Tibial nerve (tissue), 4 donors: ENCODE measurements at regions not wholly inside any gene's neighbourhood (a gene's known extent, or its start where the extent isn't known, plus 50 kb on each side); places are given as distances from the start of the nearest gene placed in this dataset.

Experiments used
- DNase-seq, 2 donors: peaks; one replicate each; pipeline ENCODE4 v3.0.0-alpha.2; 2019; ENCODE audit warnings: low spot score in 2 of 2
- H3K27ac ChIP-seq, 4 donors: fragments of 200-600 bp; sonication (generic) in 3 of 4; one replicate each; pipeline ENCODE4 v1.5.1; 2017 to 2019; ENCODE audit warnings: mild to moderate bottlenecking in 1 of 4
- H3K27me3 ChIP-seq, 2 donors: fragments of 200-600 bp; sonication (generic) in 1 of 2; one replicate each; pipeline versions ENCODE4 v1.5.1 to v1.6.0; 2017 to 2019
- H3K36me3 ChIP-seq, 3 donors: fragments of 200-600 bp; sonication (generic); one replicate each; pipeline ENCODE4 v1.5.1; 2018 to 2019
- H3K4me1 ChIP-seq, 4 donors: fragments of 200-600 bp; sonication (generic) in 3 of 4; one replicate each; pipeline ENCODE4 v1.5.1; 2017 to 2019
- H3K4me3 ChIP-seq, 4 donors: fragments of 200-600 bp; sonication (generic) in 3 of 4; one replicate each; pipeline ENCODE4 v1.5.1; 2017 to 2019; ENCODE audit warnings: mild to moderate bottlenecking in 1 of 4, moderate library complexity in 1 of 4
- H3K9me3 ChIP-seq, 4 donors: fragments of 200-600 bp; sonication (generic) in 3 of 4; one replicate each; pipeline ENCODE4 v1.5.1; 2017 to 2019
- EP300 ChIP-seq, 2 donors: sonication (generic); formaldehyde crosslinking; IDR thresholded peaks; one replicate each; pipeline ENCODE4 v1.6.1; 2017; ENCODE audit warnings: antibody characterized with exemption in 2 of 2, mild to moderate bottlenecking in 1 of 2
- POLR2A ChIP-seq, 2 donors: fragments of 450-650 bp; IDR thresholded peaks; one replicate each; pipeline ENCODE4 v1.6.1; 2017; ENCODE audit warnings: antibody characterized with exemption in 2 of 2, mild to moderate bottlenecking in 2 of 2, moderate library complexity in 2 of 2
- WGBS, 2 donors: methylation state at CpG; one replicate each; pipeline ENCODE4 v1.1.5; 2018; 5-methylcytosine and 5-hydroxymethylcytosine counted together
- TF ChIP-seq, protein P1 (sequence below), 5 experiments: fragments of 200-600 bp in 3 of 5; fragments of 450-650 bp in 2 of 5; sonication (generic) in 3 of 5; IDR thresholded peaks; one replicate each; pipeline ENCODE4 v1.5.1; 2016 to 2019; ENCODE audit warnings: antibody characterized with exemption in 5 of 5, mild to moderate bottlenecking in 3 of 5, moderate library complexity in 2 of 5

DNA sequence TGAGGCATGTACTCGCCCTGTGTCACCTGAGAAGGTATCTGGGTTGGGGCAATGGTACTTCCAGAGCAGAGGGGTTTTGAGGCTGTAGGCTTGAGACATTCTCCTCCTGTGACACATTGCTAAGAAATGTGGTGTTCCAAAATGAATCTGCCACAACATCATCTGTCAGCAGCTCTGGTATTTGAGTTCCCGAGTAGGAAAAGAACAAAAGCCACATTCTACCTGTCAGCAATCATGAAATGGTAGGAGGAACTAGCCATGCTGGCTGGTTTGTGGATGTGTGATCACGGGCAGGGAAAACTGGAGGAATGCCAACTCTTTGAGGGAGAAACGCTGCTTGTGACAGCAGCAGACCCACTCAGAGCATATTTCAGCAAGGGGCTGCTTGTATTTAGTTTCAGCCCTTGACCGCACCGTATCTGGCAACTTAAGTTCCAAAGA lies 579.4 kb upstream of the TBL1XR1 start:
- peaks cover 0 to 34% (median 13%) of the 10 kb centered on the region in 4 donors for H3K4me1 ChIP-seq
- no peak for TF ChIP-seq POLR2A (IDR thresholded peaks at IDR 0.05)
- TF ChIP-seq, protein P1, sequence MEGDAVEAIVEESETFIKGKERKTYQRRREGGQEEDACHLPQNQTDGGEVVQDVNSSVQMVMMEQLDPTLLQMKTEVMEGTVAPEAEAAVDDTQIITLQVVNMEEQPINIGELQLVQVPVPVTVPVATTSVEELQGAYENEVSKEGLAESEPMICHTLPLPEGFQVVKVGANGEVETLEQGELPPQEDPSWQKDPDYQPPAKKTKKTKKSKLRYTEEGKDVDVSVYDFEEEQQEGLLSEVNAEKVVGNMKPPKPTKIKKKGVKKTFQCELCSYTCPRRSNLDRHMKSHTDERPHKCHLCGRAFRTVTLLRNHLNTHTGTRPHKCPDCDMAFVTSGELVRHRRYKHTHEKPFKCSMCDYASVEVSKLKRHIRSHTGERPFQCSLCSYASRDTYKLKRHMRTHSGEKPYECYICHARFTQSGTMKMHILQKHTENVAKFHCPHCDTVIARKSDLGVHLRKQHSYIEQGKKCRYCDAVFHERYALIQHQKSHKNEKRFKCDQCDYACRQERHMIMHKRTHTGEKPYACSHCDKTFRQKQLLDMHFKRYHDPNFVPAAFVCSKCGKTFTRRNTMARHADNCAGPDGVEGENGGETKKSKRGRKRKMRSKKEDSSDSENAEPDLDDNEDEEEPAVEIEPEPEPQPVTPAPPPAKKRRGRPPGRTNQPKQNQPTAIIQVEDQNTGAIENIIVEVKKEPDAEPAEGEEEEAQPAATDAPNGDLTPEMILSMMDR (IDR thresholded peaks at IDR 0.05), result no peak
- TF ChIP-seq EP300 (IDR thresholded peaks at IDR 0.05), result no peak
- WGBS, 2 donors, result 50 to 54% methylated on average over 6 of the region's 6 CpGs
- peak in 1 of 2 donors; percentile 27 for DNase-seq
- H3K4me3 ChIP-seq, result no peak overlapping the region
- no peaks in the 10 kb centered on the region for H3K9me3 ChIP-seq
- no peak overlapping the region for H3K27ac ChIP-seq
- H3K36me3 ChIP-seq, result no peaks in the 10 kb centered on the region
- no peaks in the 10 kb centered on the region for H3K27me3 ChIP-seq

DNA sequence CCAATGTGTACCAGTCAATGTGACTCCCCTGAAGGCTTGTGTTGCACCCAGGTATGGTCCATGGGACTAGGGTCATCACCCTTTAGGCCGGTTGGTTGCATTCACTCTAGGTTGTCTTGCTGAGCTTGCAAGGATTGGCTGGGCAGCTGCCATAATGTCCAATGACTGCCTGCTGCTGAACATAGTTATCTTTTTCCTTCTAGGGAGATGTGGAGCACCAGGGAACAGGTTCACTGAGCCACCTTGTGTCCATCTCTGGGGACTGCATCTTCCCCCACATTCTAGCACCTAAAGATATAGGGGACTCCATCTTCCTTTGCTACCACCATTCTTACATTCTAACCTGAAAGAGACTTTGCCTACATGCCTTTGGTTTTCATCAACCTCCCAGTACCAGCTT lies 580.4 kb upstream of the TBL1XR1 start:
- WGBS, 2 donors, result 50 to 56% methylated on average over 1 of the region's 1 CpG
- H3K4me1 ChIP-seq, result peaks cover 0 to 35% (median 16%) of the 10 kb centered on the region in 4 donors
- H3K27me3 ChIP-seq, result no peaks in the 10 kb centered on the region
- H3K36me3 ChIP-seq, result no peaks in the 10 kb centered on the region
- H3K4me3 ChIP-seq, result no peak overlapping the region
- H3K9me3 ChIP-seq, result no peaks in the 10 kb centered on the region
- DNase-seq, result no peak
- TF ChIP-seq EP300 (IDR thresholded peaks at IDR 0.05), result no peak
- TF ChIP-seq POLR2A (IDR thresholded peaks at IDR 0.05), result no peak
- TF ChIP-seq, protein P1 (IDR thresholded peaks at IDR 0.05), result peak; percentile 38 to 58 (median 48)
- H3K27ac ChIP-seq, result no peak overlapping the region

DNA sequence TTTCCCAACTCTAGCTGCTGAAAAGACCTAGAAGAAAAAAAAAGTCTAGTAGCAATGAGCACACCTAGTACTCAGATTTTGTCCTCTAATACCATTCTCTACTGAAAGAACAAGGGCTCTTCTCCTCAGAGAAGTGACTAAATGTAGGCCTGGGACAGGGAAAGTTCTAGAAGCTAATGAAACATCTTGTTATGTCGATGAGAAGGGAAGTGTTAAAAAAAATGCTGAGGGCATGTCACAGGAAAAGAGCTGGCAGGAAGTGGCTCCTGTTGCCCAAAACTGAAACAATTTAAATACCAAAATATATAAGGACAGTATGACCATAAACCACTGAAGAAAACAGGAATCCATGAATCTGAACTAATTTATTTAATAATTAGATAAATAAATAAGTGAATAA lies 581.4 kb upstream of the TBL1XR1 start:
- H3K9me3 ChIP-seq, result no peaks in the 10 kb centered on the region
- WGBS, 2 donors, result 51 to 57% methylated on average over 1 of the region's 1 CpG
- H3K4me1 ChIP-seq, result peaks cover 0 to 35% (median 13%) of the 10 kb centered on the region in 4 donors
- TF ChIP-seq EP300 (IDR thresholded peaks at IDR 0.05), result peak in 1 of 2 donors; percentile 55
- TF ChIP-seq, protein P1 (IDR thresholded peaks at IDR 0.05), result no peak
- no peaks in the 10 kb centered on the region for H3K36me3 ChIP-seq
- no peak overlapping the region for H3K4me3 ChIP-seq
- no peak overlapping the region for H3K27ac ChIP-seq
- DNase-seq, result no peak
- H3K27me3 ChIP-seq, result no peaks in the 10 kb centered on the region

DNA sequence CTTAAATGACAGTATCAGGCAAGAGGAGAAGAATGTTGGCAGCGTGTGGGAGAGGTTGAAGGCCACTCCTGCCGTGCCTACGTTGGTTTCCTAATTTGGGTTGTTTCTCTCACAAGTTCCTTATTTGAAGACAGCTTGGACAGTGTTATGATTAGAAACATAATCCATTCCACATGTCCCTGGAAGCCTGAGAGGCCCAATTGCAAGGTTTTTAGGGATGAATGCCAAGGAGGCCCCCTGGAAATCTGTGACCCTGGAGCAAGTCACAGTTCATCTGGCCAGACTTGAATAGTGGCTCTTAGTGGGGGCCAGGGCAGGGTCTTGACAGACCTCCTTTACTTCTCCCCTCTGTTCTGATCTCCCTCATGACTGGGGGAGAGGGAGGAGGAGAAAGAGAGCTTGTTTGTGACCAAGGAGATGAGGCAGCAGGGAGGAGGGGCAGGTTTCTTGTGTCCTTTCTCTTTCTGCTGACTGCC lies 584.4 kb upstream of the TBL1XR1 start:
- Histone ChIP-seq H3K36me3 (no peaks in the 10 kb centered on the region), H3K27ac (peak overlapping the region; percentile 51 to 84 (median 80)), H3K27me3 (no peaks in the 10 kb centered on the region), H3K4me1 (peaks cover 0 to 33% (median 10%) of the 10 kb centered on the region in 4 donors), H3K4me3 (no peak overlapping the region), H3K9me3 (no peaks in the 10 kb centered on the region)
- TF ChIP-seq POLR2A (IDR thresholded peaks at IDR 0.05) (no peak), EP300 (IDR thresholded peaks at IDR 0.05) (peak in 1 of 2 donors; percentile 89)
- DNase-seq, result peak; percentile 55 to 79
- 4 to 10% methylated on average over 3 of the region's 3 CpGs for WGBS, 2 donors

DNA sequence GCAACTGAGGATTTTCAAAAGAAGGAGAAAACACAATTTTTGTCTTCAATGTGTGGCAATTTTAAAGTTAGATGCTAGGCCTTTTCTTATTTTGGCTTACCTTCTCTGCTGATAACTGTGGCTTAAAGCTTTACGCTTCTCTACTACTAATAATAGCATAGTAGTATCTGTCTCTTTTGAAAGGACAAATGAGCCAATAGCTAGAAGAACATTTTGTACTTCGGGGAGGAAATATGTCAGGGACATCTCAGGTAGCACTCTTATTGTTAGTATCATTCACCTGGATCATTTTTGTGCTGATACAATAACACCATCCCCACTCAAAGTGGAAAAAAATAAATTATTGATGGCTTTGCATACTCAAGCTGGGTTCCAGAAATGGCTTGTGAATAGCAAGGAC lies 586.1 kb upstream of the TBL1XR1 start:
- Histone ChIP-seq H3K9me3 (no peaks in the 10 kb centered on the region), H3K4me1 (peaks cover 0 to 28% (median 10%) of the 10 kb centered on the region in 4 donors), H3K4me3 (no peak overlapping the region), H3K27ac (no peak overlapping the region), H3K36me3 (no peaks in the 10 kb centered on the region), H3K27me3 (no peaks in the 10 kb centered on the region)
- TF ChIP-seq POLR2A (IDR thresholded peaks at IDR 0.05) (no peak), EP300 (IDR thresholded peaks at IDR 0.05) (no peak)
- TF ChIP-seq, protein P1 (IDR thresholded peaks at IDR 0.05), result no peak
- no peak for DNase-seq
- WGBS, 2 donors, result 97 to 98% methylated on average over 2 of the region's 2 CpGs

DNA sequence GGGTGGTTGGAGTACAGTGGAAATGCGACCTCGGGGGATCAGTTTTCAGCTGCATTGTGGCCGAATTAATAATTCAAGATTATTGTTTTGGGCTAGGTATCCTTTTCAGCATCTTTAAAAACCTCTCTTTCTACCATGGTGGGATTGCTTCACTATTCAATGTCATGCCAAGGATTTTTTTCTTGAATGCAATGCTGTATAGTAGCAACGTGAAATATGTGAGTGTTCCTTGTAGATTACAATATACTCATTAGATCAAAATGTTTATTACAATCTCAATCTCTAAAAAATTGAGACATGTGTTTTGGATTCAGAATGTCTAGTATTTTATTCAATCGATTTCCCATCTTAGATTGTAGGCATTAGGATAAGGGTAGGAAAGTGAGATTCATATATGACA lies 586.5 kb upstream of the TBL1XR1 start:
- Histone ChIP-seq H3K36me3 (no peaks in the 10 kb centered on the region), H3K27ac (no peak overlapping the region), H3K27me3 (no peaks in the 10 kb centered on the region), H3K4me1 (peaks cover 0 to 28% (median 10%) of the 10 kb centered on the region in 4 donors), H3K4me3 (no peak overlapping the region), H3K9me3 (no peaks in the 10 kb centered on the region)
- DNase-seq, result no peak
- WGBS, 2 donors, result 86 to 89% methylated on average over 5 of the region's 5 CpGs
- no peak for TF ChIP-seq POLR2A (IDR thresholded peaks at IDR 0.05)
- TF ChIP-seq EP300 (IDR thresholded peaks at IDR 0.05), result no peak
- TF ChIP-seq, protein P1 (IDR thresholded peaks at IDR 0.05), result no peak
